Karpas-422 (cell line): ENCODE measurements at regions not wholly inside any gene's neighbourhood (a gene's known extent, or its start where the extent isn't known, plus 50 kb on each side); places are given as distances from the start of the nearest gene placed in this dataset.
"Not testable (repeated sequence)": the region's sequence is repeated elsewhere in the genome, so short reads cannot be mapped to it uniquely, and the experiment has no call there.

Source experiments
- DNase-seq: peaks from one replicate; pipeline ENCODE4 v3.0.0-alpha.2; 2015
- H2AFZ ChIP-seq: fragments of 200-600 bp; sonication (generic); 2 replicates; pipeline ENCODE4 v1.6.1; 2014; ENCODE audit warnings: antibody characterized with exemption, low read length, mixed read lengths
- H3K27ac ChIP-seq: fragments of 200-600 bp; sonication (generic); 2 replicates; pipeline ENCODE4 v1.5.1; 2014; ENCODE audit warnings: mild to moderate bottlenecking, low read length, moderate library complexity
- H3K27me3 ChIP-seq: fragments of 200-600 bp; sonication (generic); 2 replicates; pipeline ENCODE4 v1.6.1; 2014; ENCODE audit warnings: low read length, mixed read lengths
- H3K36me3 ChIP-seq: fragments of 200-600 bp; sonication (generic); 2 replicates; pipeline ENCODE4 v1.6.1; 2014; ENCODE audit warnings: low read length, mixed read lengths; ENCODE audit not compliant: insufficient read depth
- H3K4me1 ChIP-seq: fragments of 200-600 bp; sonication (generic); 2 replicates; pipeline ENCODE4 v1.6.1; 2014; ENCODE audit warnings: mild to moderate bottlenecking, low read length, mixed read lengths
- H3K4me2 ChIP-seq: fragments of 200-600 bp; sonication (generic); 2 replicates; pipeline ENCODE4 v1.6.1; 2014; ENCODE audit warnings: low read length, low read depth, mild to moderate bottlenecking; ENCODE audit not compliant: poor library complexity, severe bottlenecking
- H3K4me3 ChIP-seq: fragments of 200-600 bp; sonication (generic); 2 replicates; pipeline ENCODE4 v1.5.1; 2014; ENCODE audit warnings: mild to moderate bottlenecking, antibody characterized with exemption, low read length, mixed read lengths
- H3K79me2 ChIP-seq: fragments of 200-600 bp; sonication (generic); 2 replicates; pipeline ENCODE4 v1.6.1; 2014; ENCODE audit warnings: mild to moderate bottlenecking, low read length, mixed read lengths
- H3K9ac ChIP-seq: fragments of 200-600 bp; sonication (generic); 2 replicates; pipeline ENCODE4 v1.6.0; 2014; ENCODE audit warnings: low read length
- H3K9me2 ChIP-seq: fragments of 200-600 bp; sonication (generic), shearing (Covaris generic); replicated peaks from 2 replicates; pipeline ENCODE4 v1.6.0; 2014; ENCODE audit warnings: mild to moderate bottlenecking, low read length, moderate library complexity; ENCODE audit not compliant: insufficient read depth
- H3K9me3 ChIP-seq: fragments of 300-700, 200-600 bp; sonication (generic); 2 replicates; pipeline ENCODE4 v1.6.1; 2014; ENCODE audit warnings: low read length, mixed read lengths
- H4K20me1 ChIP-seq: fragments of 200-600 bp; sonication (generic); 2 replicates; pipeline ENCODE4 v1.6.1; 2014; ENCODE audit warnings: mild to moderate bottlenecking, antibody characterized with exemption, low read length, low read depth; ENCODE audit not compliant: insufficient read depth

- no peak for DNase-seq
- peaks cover 3% of the 10 kb centered on the region; the same call in 1 of the 2 replicates for H3K9me3 ChIP-seq
- no peak overlapping the region for H2AFZ ChIP-seq
Observed at GRCh38 chr5:115751176-115751575, 65.3 kb downstream of the CDO1 start.

GRCh38 chr5:115749016-115749415, 67.4 kb downstream of the CDO1 start:
- H3K79me2 ChIP-seq, result no peaks in the 10 kb centered on the region
- peaks cover 4% of the 10 kb centered on the region for H3K4me1 ChIP-seq
- H3K9me2 ChIP-seq, result no peaks in the 10 kb centered on the region
- no peaks in the 10 kb centered on the region for H3K36me3 ChIP-seq
- no peaks in the 10 kb centered on the region for H4K20me1 ChIP-seq
- H2AFZ ChIP-seq, result no peak overlapping the region
- H3K27ac ChIP-seq, result no peak overlapping the region
- H3K4me2 ChIP-seq, result no peak overlapping the region
- no peak overlapping the region for H3K9ac ChIP-seq
- H3K9me3 ChIP-seq, result peaks cover 13% of the 10 kb centered on the region
- H3K4me3 ChIP-seq, result no peak overlapping the region
- no peaks in the 10 kb centered on the region for H3K27me3 ChIP-seq
- DNase-seq, result no peak

More at GRCh38 chr5:115751176-115751575, 65.3 kb downstream of the CDO1 start:
- Histone ChIP-seq H3K4me1 (peaks cover 4% of the 10 kb centered on the region), H3K27me3 (no peaks in the 10 kb centered on the region), H3K4me3 (no peak overlapping the region), H3K79me2 (no peaks in the 10 kb centered on the region), H4K20me1 (no peaks in the 10 kb centered on the region), H3K4me2 (no peak overlapping the region), H3K27ac (no peak overlapping the region), H3K9me2 (no peaks in the 10 kb centered on the region), H3K9ac (no peak overlapping the region), H3K36me3 (no peaks in the 10 kb centered on the region)

- not testable (repeated sequence) for DNase-seq, H3K4me2 ChIP-seq, H2AFZ ChIP-seq, H3K79me2 ChIP-seq, H4K20me1 ChIP-seq, H3K9me3 ChIP-seq, H3K4me3 ChIP-seq, H3K9ac ChIP-seq, H3K9me2 ChIP-seq, H3K36me3 ChIP-seq, H3K27me3 ChIP-seq, H3K27ac ChIP-seq
- peaks cover 47% of the 10 kb centered on the region for H3K4me1 ChIP-seq
Observed at GRCh38 chr5:115739245-115739644, 77.2 kb downstream of the CDO1 start.

GRCh38 chr5:115738830-115739229, 77.6 kb downstream of the CDO1 start:
- H3K27me3 ChIP-seq, result no peaks in the 10 kb centered on the region
- no peak overlapping the region for H3K4me3 ChIP-seq

GRCh38 chr5:115737452-115737851, 79.0 kb downstream of the CDO1 start:
- Histone ChIP-seq H3K9me3 (no peaks in the 10 kb centered on the region), H3K4me1 (peaks cover 65% of the 10 kb centered on the region), H3K4me3 (peak overlapping the region; percentile 35; the same call in 1 of the 2 replicates), H3K9me2 (no peaks in the 10 kb centered on the region), H2AFZ (no peak overlapping the region; the same call in 1 of the 2 replicates), H3K36me3 (no peaks in the 10 kb centered on the region), H3K79me2 (no peaks in the 10 kb centered on the region), H3K27ac (peak overlapping the region; percentile 95), H4K20me1 (no peaks in the 10 kb centered on the region), H3K9ac (peak overlapping the region; percentile 44), H3K4me2 (peak overlapping the region; percentile 78), H3K27me3 (no peaks in the 10 kb centered on the region)
- no peak for DNase-seq

More at GRCh38 chr5:115738830-115739229, 77.6 kb downstream of the CDO1 start:
- Histone ChIP-seq H2AFZ (peak overlapping the region; percentile 62), H3K27ac (peak overlapping the region; percentile 95), H4K20me1 (no peaks in the 10 kb centered on the region), H3K4me2 (no peak overlapping the region), H3K79me2 (no peaks in the 10 kb centered on the region), H3K9me3 (0 out of 2 replicates have a peak, but pooled peaks cover 2% of the 10 kb centered on the region), H3K4me1 (peaks cover 51% of the 10 kb centered on the region), H3K9ac (no peak overlapping the region), H3K9me2 (no peaks in the 10 kb centered on the region), H3K36me3 (no peaks in the 10 kb centered on the region)
- no peak for DNase-seq

- Histone ChIP-seq H2AFZ (peak overlapping the region; percentile 24; the same call in 1 of the 2 replicates), H3K36me3 (no peaks in the 10 kb centered on the region)
Observed at GRCh38 chr5:115736690-115737005, 79.8 kb downstream of the CDO1 start.

GRCh38 chr5:115736004-115736689, 80.3 kb downstream of the CDO1 start:
- no peak for DNase-seq
- H3K4me3 ChIP-seq, result peak overlapping the region; percentile 35
- no peaks in the 10 kb centered on the region for H3K36me3 ChIP-seq
- H3K9me3 ChIP-seq, result no peaks in the 10 kb centered on the region
- H3K9ac ChIP-seq, result peak overlapping the region; percentile 57
- H3K27ac ChIP-seq, result peak overlapping the region; percentile 95
- H4K20me1 ChIP-seq, result no peaks in the 10 kb centered on the region
- H3K4me1 ChIP-seq, result peaks cover 75% of the 10 kb centered on the region
- peak overlapping the region; percentile 78 for H3K4me2 ChIP-seq
- H3K27me3 ChIP-seq, result no peaks in the 10 kb centered on the region
- peak overlapping the region; percentile 92; the same call in 1 of the 2 replicates for H2AFZ ChIP-seq
- no peaks in the 10 kb centered on the region for H3K79me2 ChIP-seq
- no peaks in the 10 kb centered on the region for H3K9me2 ChIP-seq

More at GRCh38 chr5:115736690-115737005, 79.8 kb downstream of the CDO1 start:
- peak overlapping the region; percentile 35 for H3K4me3 ChIP-seq
- peak; percentile 87 for DNase-seq
- H3K4me1 ChIP-seq, result peaks cover 73% of the 10 kb centered on the region
- H4K20me1 ChIP-seq, result no peaks in the 10 kb centered on the region
- H3K79me2 ChIP-seq, result no peaks in the 10 kb centered on the region
- H3K9me2 ChIP-seq, result no peaks in the 10 kb centered on the region
- H3K9ac ChIP-seq, result peak overlapping the region; percentile 57
- no peaks in the 10 kb centered on the region for H3K9me3 ChIP-seq
- H3K27ac ChIP-seq, result peak overlapping the region; percentile 95
- no peaks in the 10 kb centered on the region for H3K27me3 ChIP-seq
- peak overlapping the region; percentile 78 for H3K4me2 ChIP-seq

GRCh38 chr5:115735108-115735998, 81.1 kb downstream of the CDO1 start:
- Histone ChIP-seq H3K4me1 (peaks cover 75% of the 10 kb centered on the region), H3K79me2 (no peaks in the 10 kb centered on the region), H3K36me3 (no peaks in the 10 kb centered on the region), H3K4me2 (peak overlapping the region; percentile 78), H3K4me3 (peak overlapping the region; percentile 35), H3K27ac (peak overlapping the region; percentile 95), H3K9me2 (no peaks in the 10 kb centered on the region), H3K9me3 (no peaks in the 10 kb centered on the region), H4K20me1 (no peaks in the 10 kb centered on the region), H3K9ac (peak overlapping the region; percentile 57), H2AFZ (peak overlapping the region; percentile 92), H3K27me3 (no peaks in the 10 kb centered on the region)
- DNase-seq, result peak; percentile 77
